HCT116 (cell line): ENCODE measurements at regions not wholly inside any gene's neighbourhood (a gene's known extent, or its start where the extent isn't known, plus 50 kb on each side); places are given as distances from the start of the nearest gene placed in this dataset.

ENCODE experiments used
- ATAC-seq: fragments of 200-7000 bp; cut with Tn5 transposase; 2 replicates; pipeline ENCODE4 v1.9.1; 2020; ENCODE audit warnings: mild to moderate bottlenecking, moderate library complexity
- BruUV-seq: library from RNA; stranded (reverse); fragments of 400-500 nt; replicated peaks from 2 replicates; lab custom pipeline; 2021; lab: Mats Ljungman, UMichigan
- CTCF ChIA-PET: fragments of 300-600 bp; sonication (Branson Sonifier 250); formaldehyde crosslinking; loops from one replicate; lab custom pipeline; 2021; ENCODE audit warnings: antibody characterized with exemption; lab: Charles Lee
- POLR2A ChIA-PET: fragments of 300-600, 350-600 bp; sonication (Branson Sonifier 250); formaldehyde crosslinking; loops from one replicate; lab custom pipeline; 2021; ENCODE audit warnings: antibody characterized with exemption; lab: Charles Lee
- RAD21 ChIA-PET, 2 experiments: fragments of 300-600 bp; sonication (Branson Sonifier 250); formaldehyde crosslinking; loops; one replicate each; lab custom pipeline; 2023; ENCODE audit warnings: low total read pairs in 2 of 2; ENCODE audit not compliant: uncharacterized antibody in 2 of 2, unreplicated experiment in 2 of 2, low non-redundant PET in 1 of 2; lab: Charles Lee
- DNase-seq: peaks from one replicate; pipeline ENCODE4 v3.0.0-alpha.2; 2010; ENCODE audit warnings: low read depth, low spot score
- H2AFZ ChIP-seq: fragments of 200-600 bp; shearing (Covaris generic), sonication (generic); 2 replicates; pipeline ENCODE4 v1.6.1; 2017; ENCODE audit warnings: low read depth, mixed run types, mixed read lengths, antibody characterized with exemption, low read length; ENCODE audit not compliant: poor library complexity, severe bottlenecking
- H3K27ac ChIP-seq: 2 replicates; pipeline ENCODE4 v1.5.1; 2012; ENCODE audit warnings: low read depth, low read length
- H3K27me3 ChIP-seq: fragments of 200-600 bp; sonication (generic); 2 replicates; pipeline ENCODE4 v1.6.1; 2016; ENCODE audit warnings: mixed run types, low read length, mixed read lengths; ENCODE audit not compliant: insufficient read depth
- H3K36me3 ChIP-seq, 2 experiments: fragments of 200-500 bp in 1 of 2; fragments of 200-600 bp in 1 of 2; sonication (Bioruptor generic) in 1 of 2; sonication (generic) in 1 of 2; 2 replicates each; pipeline versions ENCODE4 v1.5.1 to v1.6.1; 2014 to 2016; ENCODE audit warnings: low read length in 2 of 2, inconsistent platforms in 1 of 2, mixed read lengths in 1 of 2, mixed run types in 1 of 2; ENCODE audit not compliant: insufficient read depth in 2 of 2, control insufficient read depth in 1 of 2
- H3K4me1 ChIP-seq, 2 experiments: fragments of 200-600 bp in 1 of 2; sonication (generic) in 1 of 2; 2 replicates each; pipeline versions ENCODE4 v1.5.1 to v1.6.1; 2012 to 2017; ENCODE audit warnings: low read length in 2 of 2, inconsistent platforms in 1 of 2, mild to moderate bottlenecking in 1 of 2, mixed read lengths in 1 of 2, mixed run types in 1 of 2, moderate library complexity in 1 of 2; ENCODE audit not compliant: insufficient read depth in 2 of 2, control insufficient read depth in 1 of 2
- H3K4me2 ChIP-seq: fragments of 200-600 bp; sonication (generic); 2 replicates; pipeline ENCODE4 v1.6.1; 2017; ENCODE audit warnings: mixed run types, low read length, mixed read lengths
- H3K4me3 ChIP-seq, 2 experiments: fragments of 200-600 bp in 1 of 2; sonication (generic) in 1 of 2; replicated peaks in 1 of 2; 2 replicates each; pipeline ENCODE4 v1.5.1; 2011 to 2016; ENCODE audit warnings: low read length in 2 of 2, control low read depth in 1 of 2, low read depth in 1 of 2, mild to moderate bottlenecking in 1 of 2, mixed read lengths in 1 of 2, mixed run types in 1 of 2
- H3K79me2 ChIP-seq: fragments of 200-600 bp; sonication (generic); 2 replicates; pipeline ENCODE4 v1.6.1; 2017; ENCODE audit warnings: mild to moderate bottlenecking, mixed run types, low read length, moderate library complexity, mixed read lengths; ENCODE audit not compliant: insufficient read depth
- H3K9ac ChIP-seq: fragments of 200-600 bp; sonication (generic); 2 replicates; pipeline ENCODE4 v1.6.1; 2016; ENCODE audit warnings: low read length, mixed read lengths
- H3K9me2 ChIP-seq: fragments of 200-600 bp; sonication (generic), shearing (Covaris generic); 2 replicates; pipeline ENCODE4 v1.6.1; 2017; ENCODE audit warnings: mixed run types, mild to moderate bottlenecking, moderate library complexity; ENCODE audit not compliant: insufficient read depth
- H3K9me3 ChIP-seq, 2 experiments: fragments of 200-500 bp in 1 of 2; fragments of 200-600 bp in 1 of 2; sonication (Bioruptor generic) in 1 of 2; sonication (generic) in 1 of 2; 2 replicates each; pipeline ENCODE4 v1.6.1; 2014 to 2017; ENCODE audit warnings: low read length in 2 of 2, mixed read lengths in 2 of 2, inconsistent platforms in 1 of 2, low read depth in 1 of 2, mild to moderate bottlenecking in 1 of 2, mixed run types in 1 of 2, moderate library complexity in 1 of 2; ENCODE audit not compliant: control insufficient read depth in 1 of 2, insufficient read depth in 1 of 2
- H4K20me1 ChIP-seq: fragments of 200-600 bp; sonication (generic), shearing (Covaris generic); 2 replicates; pipeline ENCODE4 v1.6.1; 2017; ENCODE audit warnings: mixed run types, mild to moderate bottlenecking, moderate library complexity; ENCODE audit not compliant: insufficient read depth
- CBX3 ChIP-seq: IDR thresholded peaks from 2 replicates; pipeline ENCODE4 v1.6.1; 2012; ENCODE audit warnings: low read depth
- CEBPB ChIP-seq: IDR thresholded peaks from 2 replicates; pipeline ENCODE4 v1.6.1; 2012; ENCODE audit warnings: low read depth
- EGR1 ChIP-seq: IDR thresholded peaks from 2 replicates; pipeline ENCODE4 v1.6.1; 2012; ENCODE audit warnings: low read depth
- ELF1 ChIP-seq: IDR thresholded peaks from 2 replicates; pipeline ENCODE4 v1.6.1; 2012; ENCODE audit warnings: low read depth, borderline replicate concordance
- EZH2 ChIP-seq: fragments of 200-600 bp; sonication (generic); IDR thresholded peaks from 2 replicates; pipeline ENCODE4 v1.6.1; 2017; ENCODE audit warnings: antibody characterized with exemption, mixed run types
- EZH2phosphoT487 ChIP-seq: fragments of 200-600 bp; IDR thresholded peaks from 2 replicates; pipeline ENCODE4 v1.6.1; 2018; ENCODE audit warnings: antibody characterized with exemption, borderline replicate concordance
- JUND ChIP-seq: IDR thresholded peaks from 2 replicates; pipeline ENCODE4 v1.6.1; 2012
- POLR2A ChIP-seq: IDR thresholded peaks from 2 replicates; pipeline ENCODE4 v1.7.0; 2011; ENCODE audit warnings: borderline replicate concordance; ENCODE audit not compliant: insufficient read depth, insufficient read length; ENCODE audit errors: extremely low read depth
- SRF ChIP-seq: IDR thresholded peaks from 2 replicates; pipeline ENCODE4 v1.6.1; 2012; ENCODE audit warnings: low read depth
- TCF7L2 ChIP-seq: IDR thresholded peaks from 2 replicates; pipeline ENCODE4 v1.7.0; 2011; ENCODE audit warnings: borderline replicate concordance, inconsistent platforms; ENCODE audit not compliant: insufficient read depth, insufficient read length; ENCODE audit errors: extremely low read depth
- ZFX ChIP-seq: fragments of 450-650 bp; IDR thresholded peaks from 2 replicates; pipeline ENCODE4 v1.6.1; 2017
- ZNF274 ChIP-seq: fragments of 200-500 bp; sonication (Bioruptor generic); IDR thresholded peaks from 2 replicates; pipeline ENCODE4 v1.6.1; 2014; ENCODE audit warnings: mild to moderate bottlenecking, low read depth, low read length, inconsistent platforms
- intact Hi-C: fragments of 100-400 bp; cut with micrococcal nuclease; formaldehyde crosslinking; loops from 2 replicates; pipeline ENCODE4 v1.10.0; 2022
- TF ChIP-seq, protein P1 (sequence below): IDR thresholded peaks from 2 replicates; pipeline ENCODE4 v1.6.1; 2011; ENCODE audit warnings: mild to moderate bottlenecking, low read length, moderate library complexity; ENCODE audit not compliant: insufficient replicate concordance; ENCODE audit errors: extremely low read depth
- TF ChIP-seq, protein P2 (sequence below), 3 experiments: fragments of 200-600 bp in 1 of 3; sonication (generic) in 1 of 3; IDR thresholded peaks in 2 of 3; conservative IDR thresholded peaks in 1 of 3; 2 replicates each; pipeline ENCODE4 v1.5.1; 2012 to 2017; ENCODE audit warnings: low read depth in 2 of 3, low read length in 2 of 3, antibody characterized with exemption in 1 of 3, borderline replicate concordance in 1 of 3, control low read depth in 1 of 3, mild to moderate bottlenecking in 1 of 3, mixed read lengths in 1 of 3, mixed run types in 1 of 3, moderate library complexity in 1 of 3; ENCODE audit not compliant: insufficient read depth in 1 of 3
- TF ChIP-seq, protein P3 (sequence below): IDR thresholded peaks from 2 replicates; pipeline ENCODE4 v1.6.1; 2012
- TF ChIP-seq, protein P4 (sequence below): IDR thresholded peaks from 2 replicates; pipeline ENCODE4 v1.6.1; 2012; ENCODE audit warnings: low read depth

DNA sequence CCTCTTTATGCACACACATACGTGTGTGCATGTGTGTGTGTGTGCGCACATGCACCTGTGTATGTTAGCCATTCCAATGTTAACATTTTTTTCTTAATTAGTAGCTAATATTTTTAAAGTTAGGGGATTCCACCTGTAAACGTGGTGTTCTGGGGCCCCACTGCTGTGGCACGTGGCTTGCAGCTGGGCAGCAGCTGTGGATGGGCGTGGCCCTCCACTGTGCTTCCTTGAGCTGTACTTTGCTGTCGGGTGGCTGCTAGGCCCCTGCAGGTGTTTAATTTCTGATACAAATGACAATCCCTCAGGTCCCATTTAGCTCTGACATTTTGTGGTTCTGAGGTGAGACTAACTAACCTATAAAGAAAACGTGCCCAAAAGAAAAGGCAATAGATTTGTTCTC is 58.9 kb upstream of the GJB6 start:
- Histone ChIP-seq H3K4me1 (no peaks in the 10 kb centered on the region), H3K4me2 (no peak overlapping the region), H3K9me2 (no peaks in the 10 kb centered on the region), H3K9me3 (peaks cover 0 to 9% of the 10 kb centered on the region in 2 experiments; a peak in 2 of 4 replicates), H3K27me3 (no peaks in the 10 kb centered on the region), H3K36me3 (no peaks in the 10 kb centered on the region), H3K27ac (no peak overlapping the region), H4K20me1 (no peaks in the 10 kb centered on the region), H3K9ac (no peak overlapping the region), H3K79me2 (no peaks in the 10 kb centered on the region), H3K4me3 (no peak overlapping the region), H2AFZ (no peak overlapping the region)
- no peak for DNase-seq
- TF ChIP-seq, protein P1, sequence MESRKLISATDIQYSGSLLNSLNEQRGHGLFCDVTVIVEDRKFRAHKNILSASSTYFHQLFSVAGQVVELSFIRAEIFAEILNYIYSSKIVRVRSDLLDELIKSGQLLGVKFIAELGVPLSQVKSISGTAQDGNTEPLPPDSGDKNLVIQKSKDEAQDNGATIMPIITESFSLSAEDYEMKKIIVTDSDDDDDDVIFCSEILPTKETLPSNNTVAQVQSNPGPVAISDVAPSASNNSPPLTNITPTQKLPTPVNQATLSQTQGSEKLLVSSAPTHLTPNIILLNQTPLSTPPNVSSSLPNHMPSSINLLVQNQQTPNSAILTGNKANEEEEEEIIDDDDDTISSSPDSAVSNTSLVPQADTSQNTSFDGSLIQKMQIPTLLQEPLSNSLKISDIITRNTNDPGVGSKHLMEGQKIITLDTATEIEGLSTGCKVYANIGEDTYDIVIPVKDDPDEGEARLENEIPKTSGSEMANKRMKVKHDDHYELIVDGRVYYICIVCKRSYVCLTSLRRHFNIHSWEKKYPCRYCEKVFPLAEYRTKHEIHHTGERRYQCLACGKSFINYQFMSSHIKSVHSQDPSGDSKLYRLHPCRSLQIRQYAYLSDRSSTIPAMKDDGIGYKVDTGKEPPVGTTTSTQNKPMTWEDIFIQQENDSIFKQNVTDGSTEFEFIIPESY, result no peak
- TF ChIP-seq ELF1 (no peak), ZNF274 (no peak), ZFX (no peak), EZH2phosphoT487 (no peak), EGR1 (no peak), TCF7L2 (no peak), CBX3 (no peak), JUND (no peak), EZH2 (no peak), CEBPB (no peak), POLR2A (no peak), SRF (no peak)
- TF ChIP-seq, protein P2, sequence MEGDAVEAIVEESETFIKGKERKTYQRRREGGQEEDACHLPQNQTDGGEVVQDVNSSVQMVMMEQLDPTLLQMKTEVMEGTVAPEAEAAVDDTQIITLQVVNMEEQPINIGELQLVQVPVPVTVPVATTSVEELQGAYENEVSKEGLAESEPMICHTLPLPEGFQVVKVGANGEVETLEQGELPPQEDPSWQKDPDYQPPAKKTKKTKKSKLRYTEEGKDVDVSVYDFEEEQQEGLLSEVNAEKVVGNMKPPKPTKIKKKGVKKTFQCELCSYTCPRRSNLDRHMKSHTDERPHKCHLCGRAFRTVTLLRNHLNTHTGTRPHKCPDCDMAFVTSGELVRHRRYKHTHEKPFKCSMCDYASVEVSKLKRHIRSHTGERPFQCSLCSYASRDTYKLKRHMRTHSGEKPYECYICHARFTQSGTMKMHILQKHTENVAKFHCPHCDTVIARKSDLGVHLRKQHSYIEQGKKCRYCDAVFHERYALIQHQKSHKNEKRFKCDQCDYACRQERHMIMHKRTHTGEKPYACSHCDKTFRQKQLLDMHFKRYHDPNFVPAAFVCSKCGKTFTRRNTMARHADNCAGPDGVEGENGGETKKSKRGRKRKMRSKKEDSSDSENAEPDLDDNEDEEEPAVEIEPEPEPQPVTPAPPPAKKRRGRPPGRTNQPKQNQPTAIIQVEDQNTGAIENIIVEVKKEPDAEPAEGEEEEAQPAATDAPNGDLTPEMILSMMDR (IDR thresholded peaks at IDR 0.05 in 2 of 3, conservative IDR thresholded peaks at IDR 0.05 in 1 of 3; ENCODE audit: borderline replicate concordance in 1 of 3, insufficient read depth in 1 of 3, low read depth in 2 of 3, low read length in 2 of 3), result no peak
- TF ChIP-seq, protein P3, sequence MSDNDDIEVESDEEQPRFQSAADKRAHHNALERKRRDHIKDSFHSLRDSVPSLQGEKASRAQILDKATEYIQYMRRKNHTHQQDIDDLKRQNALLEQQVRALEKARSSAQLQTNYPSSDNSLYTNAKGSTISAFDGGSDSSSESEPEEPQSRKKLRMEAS, result no peak
- TF ChIP-seq, protein P4, sequence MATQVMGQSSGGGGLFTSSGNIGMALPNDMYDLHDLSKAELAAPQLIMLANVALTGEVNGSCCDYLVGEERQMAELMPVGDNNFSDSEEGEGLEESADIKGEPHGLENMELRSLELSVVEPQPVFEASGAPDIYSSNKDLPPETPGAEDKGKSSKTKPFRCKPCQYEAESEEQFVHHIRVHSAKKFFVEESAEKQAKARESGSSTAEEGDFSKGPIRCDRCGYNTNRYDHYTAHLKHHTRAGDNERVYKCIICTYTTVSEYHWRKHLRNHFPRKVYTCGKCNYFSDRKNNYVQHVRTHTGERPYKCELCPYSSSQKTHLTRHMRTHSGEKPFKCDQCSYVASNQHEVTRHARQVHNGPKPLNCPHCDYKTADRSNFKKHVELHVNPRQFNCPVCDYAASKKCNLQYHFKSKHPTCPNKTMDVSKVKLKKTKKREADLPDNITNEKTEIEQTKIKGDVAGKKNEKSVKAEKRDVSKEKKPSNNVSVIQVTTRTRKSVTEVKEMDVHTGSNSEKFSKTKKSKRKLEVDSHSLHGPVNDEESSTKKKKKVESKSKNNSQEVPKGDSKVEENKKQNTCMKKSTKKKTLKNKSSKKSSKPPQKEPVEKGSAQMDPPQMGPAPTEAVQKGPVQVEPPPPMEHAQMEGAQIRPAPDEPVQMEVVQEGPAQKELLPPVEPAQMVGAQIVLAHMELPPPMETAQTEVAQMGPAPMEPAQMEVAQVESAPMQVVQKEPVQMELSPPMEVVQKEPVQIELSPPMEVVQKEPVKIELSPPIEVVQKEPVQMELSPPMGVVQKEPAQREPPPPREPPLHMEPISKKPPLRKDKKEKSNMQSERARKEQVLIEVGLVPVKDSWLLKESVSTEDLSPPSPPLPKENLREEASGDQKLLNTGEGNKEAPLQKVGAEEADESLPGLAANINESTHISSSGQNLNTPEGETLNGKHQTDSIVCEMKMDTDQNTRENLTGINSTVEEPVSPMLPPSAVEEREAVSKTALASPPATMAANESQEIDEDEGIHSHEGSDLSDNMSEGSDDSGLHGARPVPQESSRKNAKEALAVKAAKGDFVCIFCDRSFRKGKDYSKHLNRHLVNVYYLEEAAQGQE, result no peak
- ChIA-PET CTCF (no interaction called here), POLR2A (no interaction called here), RAD21 (no interaction called here)
- ATAC-seq, result no peak
- no TSS peak for BruUV-seq
- intact Hi-C loops, result no loop called here
